ENCODE measurements at regions not wholly inside any gene's neighbourhood (a gene's known extent, or its start where the extent isn't known, plus 50 kb on each side); places are given as distances from the start of the nearest gene placed in this dataset.

GRCh38 chr5:2393556-2393955 lies 357.9 kb downstream of the IRX2 start:
- in situ Hi-C loops (cut with MboI; ENCODE audit: low pct_unique_long_range_greater_than_20kb, low sequenced_read_pairs, unreplicated experiment), result no loop called here
- TF ChIP-seq, protein P1, sequence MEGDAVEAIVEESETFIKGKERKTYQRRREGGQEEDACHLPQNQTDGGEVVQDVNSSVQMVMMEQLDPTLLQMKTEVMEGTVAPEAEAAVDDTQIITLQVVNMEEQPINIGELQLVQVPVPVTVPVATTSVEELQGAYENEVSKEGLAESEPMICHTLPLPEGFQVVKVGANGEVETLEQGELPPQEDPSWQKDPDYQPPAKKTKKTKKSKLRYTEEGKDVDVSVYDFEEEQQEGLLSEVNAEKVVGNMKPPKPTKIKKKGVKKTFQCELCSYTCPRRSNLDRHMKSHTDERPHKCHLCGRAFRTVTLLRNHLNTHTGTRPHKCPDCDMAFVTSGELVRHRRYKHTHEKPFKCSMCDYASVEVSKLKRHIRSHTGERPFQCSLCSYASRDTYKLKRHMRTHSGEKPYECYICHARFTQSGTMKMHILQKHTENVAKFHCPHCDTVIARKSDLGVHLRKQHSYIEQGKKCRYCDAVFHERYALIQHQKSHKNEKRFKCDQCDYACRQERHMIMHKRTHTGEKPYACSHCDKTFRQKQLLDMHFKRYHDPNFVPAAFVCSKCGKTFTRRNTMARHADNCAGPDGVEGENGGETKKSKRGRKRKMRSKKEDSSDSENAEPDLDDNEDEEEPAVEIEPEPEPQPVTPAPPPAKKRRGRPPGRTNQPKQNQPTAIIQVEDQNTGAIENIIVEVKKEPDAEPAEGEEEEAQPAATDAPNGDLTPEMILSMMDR (IDR thresholded peaks at IDR 0.05; ENCODE audit: extremely low read depth, insufficient read depth, missing control alignments), result no peak
- no peak for DNase-seq (ENCODE audit: low spot score)

DNA sequence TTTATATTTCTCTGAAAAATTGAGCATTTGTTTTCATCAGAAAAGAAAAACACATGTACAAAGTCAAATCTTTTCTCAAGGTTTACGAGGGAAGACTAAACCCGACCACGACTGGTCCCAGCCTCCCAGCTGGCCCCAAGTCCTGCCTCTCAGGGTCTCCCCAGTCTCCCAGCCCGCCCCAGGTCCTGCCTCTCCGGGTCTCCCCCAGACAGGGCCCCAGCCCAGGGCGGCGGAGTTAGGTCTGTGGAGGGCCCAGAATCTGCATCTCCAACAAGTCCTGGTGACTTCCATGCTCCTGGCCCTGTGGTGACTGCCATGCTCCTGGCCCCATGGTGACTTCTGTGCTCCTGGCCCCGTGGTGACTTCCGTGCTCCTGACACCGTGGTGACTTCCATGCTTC lies 359.9 kb downstream of the IRX2 start:
- in situ Hi-C loops (cut with MboI; ENCODE audit: low pct_unique_long_range_greater_than_20kb, low sequenced_read_pairs, unreplicated experiment), result no loop called here
- DNase-seq (ENCODE audit: low spot score), result no peak
- TF ChIP-seq, protein P1 (IDR thresholded peaks at IDR 0.05; ENCODE audit: extremely low read depth, insufficient read depth, missing control alignments), result no peak

DNA sequence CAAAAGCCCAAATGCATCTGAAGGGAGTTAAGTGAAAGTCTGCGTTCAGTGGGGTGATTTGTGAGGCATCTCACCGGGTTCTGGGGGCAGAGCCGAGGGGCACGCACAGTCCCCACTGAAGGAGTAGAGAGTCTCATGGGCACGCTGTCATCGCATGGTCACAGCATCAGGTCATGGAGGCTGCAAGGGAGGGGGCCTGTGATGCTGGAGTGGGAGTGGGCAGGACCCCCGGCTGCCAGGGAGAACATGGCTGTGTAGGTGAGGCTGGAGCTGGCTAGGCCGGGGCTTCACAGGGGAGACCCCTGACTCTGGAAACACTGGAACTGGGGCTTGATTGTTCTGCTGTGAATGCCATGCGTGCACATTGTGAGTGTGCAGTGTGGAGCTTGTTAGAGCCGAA lies 360.5 kb downstream of the IRX2 start:
- TF ChIP-seq, protein P1 (IDR thresholded peaks at IDR 0.05; ENCODE audit: extremely low read depth, insufficient read depth, missing control alignments), result no peak
- DNase-seq (ENCODE audit: low spot score), result no peak
- in situ Hi-C loops (cut with MboI; ENCODE audit: low pct_unique_long_range_greater_than_20kb, low sequenced_read_pairs, unreplicated experiment), result no loop called here

GRCh38 chr5:2388571-2388970 lies 362.9 kb downstream of the IRX2 start:
- TF ChIP-seq, protein P1 (IDR thresholded peaks at IDR 0.05; ENCODE audit: extremely low read depth, insufficient read depth, missing control alignments), result no peak
- DNase-seq (ENCODE audit: low spot score), result no peak
- in situ Hi-C loops (cut with MboI; ENCODE audit: low pct_unique_long_range_greater_than_20kb, low sequenced_read_pairs, unreplicated experiment), result no loop called here

GRCh38 chr5:2387634-2388325 lies 363.7 kb downstream of the IRX2 start:
- TF ChIP-seq, protein P1 (IDR thresholded peaks at IDR 0.05; ENCODE audit: extremely low read depth, insufficient read depth, missing control alignments), result no peak
- in situ Hi-C loops (cut with MboI; ENCODE audit: low pct_unique_long_range_greater_than_20kb, low sequenced_read_pairs, unreplicated experiment), result no loop called here
- DNase-seq (ENCODE audit: low spot score), result no peak

GRCh38 chr5:2387250-2387633 lies 364.2 kb downstream of the IRX2 start:
- TF ChIP-seq, protein P1 (IDR thresholded peaks at IDR 0.05; ENCODE audit: extremely low read depth, insufficient read depth, missing control alignments), result no peak
- in situ Hi-C loops (cut with MboI; ENCODE audit: low pct_unique_long_range_greater_than_20kb, low sequenced_read_pairs, unreplicated experiment), result no loop called here
- no peak for DNase-seq (ENCODE audit: low spot score)

All from GM13977 (cell line).